Neuronal stem cell (in vitro differentiated cells): ENCODE measurements at regions not wholly inside any gene's neighbourhood (a gene's known extent, or its start where the extent isn't known, plus 50 kb on each side); places are given as distances from the start of the nearest gene placed in this dataset.
A peak's percentile ranks its signal among the peaks of the same experiment; 100 is the strongest.

ENCODE experiments used
- DNase-seq: peaks from one replicate; pipeline ENCODE4 v3.0.0-alpha.2; 2013; ENCODE audit warnings: low spot score
- H2AFZ ChIP-seq: one replicate; pipeline ENCODE4 v1.6.1; 2013; ENCODE audit warnings: mild to moderate bottlenecking, low read length, inconsistent platforms
- H2AK5ac ChIP-seq: 2 replicates; pipeline ENCODE4 v1.6.1; 2013; ENCODE audit warnings: low read depth, mild to moderate bottlenecking, inconsistent platforms, low read length, moderate library complexity, mixed read lengths
- H2BK120ac ChIP-seq: 2 replicates; pipeline ENCODE4 v1.6.1; 2013; ENCODE audit warnings: low read depth, mild to moderate bottlenecking, inconsistent platforms, low read length, moderate library complexity, mixed read lengths
- H2BK12ac ChIP-seq: one replicate; pipeline ENCODE4 v1.6.1; 2013; ENCODE audit warnings: low read length, inconsistent platforms
- H2BK15ac ChIP-seq: 2 replicates; pipeline ENCODE4 v1.6.1; 2013; ENCODE audit warnings: mild to moderate bottlenecking, low read length, inconsistent platforms, mixed read lengths
- H2BK5ac ChIP-seq: one replicate; pipeline ENCODE4 v1.6.1; 2013; ENCODE audit warnings: inconsistent platforms, mild to moderate bottlenecking, low read length, moderate library complexity
- H3K14ac ChIP-seq: one replicate; pipeline ENCODE4 v1.6.1; 2013; ENCODE audit warnings: low read length, inconsistent platforms
- H3K18ac ChIP-seq: 2 replicates; pipeline ENCODE4 v1.6.1; 2013; ENCODE audit warnings: low read length, inconsistent platforms
- H3K23ac ChIP-seq: 2 replicates; pipeline ENCODE4 v1.6.1; 2013; ENCODE audit warnings: low read depth, mild to moderate bottlenecking, mixed read lengths, low read length, inconsistent platforms; ENCODE audit not compliant: poor library complexity
- H3K27ac ChIP-seq: replicated peaks from 3 replicates; pipeline ENCODE4 v1.5.1; 2013; ENCODE audit warnings: low read length, inconsistent platforms
- H3K27me3 ChIP-seq, 3 experiments: 2 replicates each; pipeline ENCODE4 v1.6.1; 2013; ENCODE audit warnings: low read length in 3 of 3, mild to moderate bottlenecking in 2 of 3, inconsistent platforms in 1 of 3, low read depth in 1 of 3, mixed read lengths in 1 of 3, moderate library complexity in 1 of 3; ENCODE audit not compliant: control insufficient read depth in 3 of 3, insufficient read depth in 3 of 3
- H3K36me3 ChIP-seq, 2 donors: replicated peaks in 1 of 2; 2 replicates each; pipeline ENCODE4 v1.6.1; 2013; ENCODE audit warnings: low read length in 2 of 2; ENCODE audit not compliant: control insufficient read depth in 2 of 2, insufficient read depth in 2 of 2
- H3K4ac ChIP-seq: 2 replicates; pipeline ENCODE4 v1.6.1; 2013; ENCODE audit warnings: inconsistent platforms, mild to moderate bottlenecking, low read length, moderate library complexity
- H3K4me1 ChIP-seq, 2 donors: 1 replicate in 1 of 2; 2 replicates in 1 of 2; pipeline ENCODE4 v1.6.1; 2013; ENCODE audit warnings: low read length in 2 of 2, low read depth in 1 of 2; ENCODE audit not compliant: control insufficient read depth in 2 of 2, insufficient read depth in 1 of 2
- H3K4me2 ChIP-seq: one replicate; pipeline ENCODE4 v1.6.1; 2013; ENCODE audit warnings: mild to moderate bottlenecking, low read length, inconsistent platforms; ENCODE audit not compliant: insufficient read depth, poor library complexity, severe bottlenecking
- H3K4me3 ChIP-seq, 2 donors: 2 replicates each; pipeline ENCODE4 v1.5.1; 2013; ENCODE audit warnings: low read length in 2 of 2, mild to moderate bottlenecking in 2 of 2, inconsistent platforms in 1 of 2, moderate library complexity in 1 of 2
- H3K79me1 ChIP-seq: one replicate; pipeline ENCODE4 v1.6.1; 2013; ENCODE audit warnings: low read depth, mild to moderate bottlenecking, inconsistent platforms, low read length, moderate library complexity
- H3K9ac ChIP-seq: one replicate; pipeline ENCODE4 v1.6.1; 2013; ENCODE audit warnings: mild to moderate bottlenecking, low read depth, low read length, inconsistent platforms; ENCODE audit not compliant: poor library complexity
- H3K9me3 ChIP-seq, 2 donors: replicated peaks in 1 of 2; 2 replicates each; pipeline versions ENCODE3 to v1.6.1; 2013; ENCODE audit warnings: low read length in 2 of 2, mild to moderate bottlenecking in 2 of 2, inconsistent platforms in 1 of 2, low read depth in 1 of 2, mixed read lengths in 1 of 2, moderate library complexity in 1 of 2; ENCODE audit not compliant: control insufficient read depth in 2 of 2, insufficient read depth in 1 of 2
- H4K8ac ChIP-seq: one replicate; pipeline ENCODE4 v1.6.1; 2013; ENCODE audit warnings: low read depth, mild to moderate bottlenecking, inconsistent platforms, low read length, moderate library complexity
- H4K91ac ChIP-seq: one replicate; pipeline ENCODE4 v1.6.1; 2013; ENCODE audit warnings: low read length, low read depth, mild to moderate bottlenecking, inconsistent platforms; ENCODE audit not compliant: poor library complexity
- WGBS, 2 donors: extraction: QIAGEN DNeasy Blood & Tissue Kit; methylation state at CpG; one replicate each; pipeline ENCODE4 v1.1.7; 2013; ENCODE audit warnings: missing lambda C conversion rate in 2 of 2, mixed read lengths in 1 of 2; ENCODE audit not compliant: insufficient read length in 2 of 2, insufficient replicate concordance in 1 of 2; ENCODE audit errors: extremely low coverage in 2 of 2; 5-methylcytosine and 5-hydroxymethylcytosine counted together

- no peak overlapping the region for H3K4me3 ChIP-seq
- no peak overlapping the region for H2BK120ac ChIP-seq
- H3K18ac ChIP-seq: no peak overlapping the region
- no peaks in the 10 kb centered on the region for H3K36me3 ChIP-seq
- H3K79me1 ChIP-seq: no peaks in the 10 kb centered on the region
- no peaks in the 10 kb centered on the region for H3K27me3 ChIP-seq
- H3K14ac ChIP-seq: no peak overlapping the region
- WGBS, 2 donors: no CpG with 5 or more reads among the region's 5 CpGs
- H4K8ac ChIP-seq: no peak overlapping the region
- no peak overlapping the region for H2BK12ac ChIP-seq
- peaks cover 3 to 6% of the 10 kb centered on the region in 2 donors for H3K4me1 ChIP-seq
- no peak overlapping the region for H3K23ac ChIP-seq
- peaks cover 0 to 11% of the 10 kb centered on the region in 2 donors for H3K9me3 ChIP-seq
- no peak overlapping the region for H2AK5ac ChIP-seq
- H2BK15ac ChIP-seq: no peak overlapping the region
- no peak overlapping the region for H3K27ac ChIP-seq
- no peak overlapping the region for H3K4ac ChIP-seq
- H2BK5ac ChIP-seq: no peak overlapping the region
- H3K9ac ChIP-seq: no peak overlapping the region
- no peak overlapping the region for H2AFZ ChIP-seq
- H3K4me2 ChIP-seq: no peak overlapping the region
- H4K91ac ChIP-seq: no peak overlapping the region
- DNase-seq: no peak
Observed at GRCh38 chr10:85524001-85524666, 842.5 kb downstream of the GRID1 start.

GRCh38 chr10:85527616-85528317 lies 838.8 kb downstream of the GRID1 start:
- H4K8ac ChIP-seq: no peak overlapping the region
- peaks cover 0 to 14% of the 10 kb centered on the region in 2 donors for H3K9me3 ChIP-seq
- no peak overlapping the region for H3K14ac ChIP-seq
- no peak overlapping the region for H2BK12ac ChIP-seq
- H3K4me2 ChIP-seq: no peak overlapping the region
- no CpG with 5 or more reads among the region's 3 CpGs for WGBS, 2 donors
- H3K23ac ChIP-seq: no peak overlapping the region
- no peak overlapping the region for H2AK5ac ChIP-seq
- H2BK15ac ChIP-seq: no peak overlapping the region
- H2BK120ac ChIP-seq: no peak overlapping the region
- H2BK5ac ChIP-seq: no peak overlapping the region
- no peaks in the 10 kb centered on the region for H3K27me3 ChIP-seq
- H3K4me3 ChIP-seq: no peak overlapping the region
- peaks cover 3 to 8% of the 10 kb centered on the region in 2 donors for H3K4me1 ChIP-seq
- H3K9ac ChIP-seq: no peak overlapping the region
- no peak for DNase-seq
- peak overlapping the region; percentile 2 for H3K18ac ChIP-seq
- H2AFZ ChIP-seq: no peak overlapping the region
- no peaks in the 10 kb centered on the region for H3K36me3 ChIP-seq
- H3K4ac ChIP-seq: no peak overlapping the region
- no peak overlapping the region for H3K27ac ChIP-seq
- no peak overlapping the region for H4K91ac ChIP-seq
- H3K79me1 ChIP-seq: no peaks in the 10 kb centered on the region

GRCh38 chr10:85528318-85528652 lies 838.3 kb downstream of the GRID1 start:
- no peak overlapping the region for H3K9ac ChIP-seq
- no peak for DNase-seq
- peaks cover 3 to 8% of the 10 kb centered on the region in 2 donors for H3K4me1 ChIP-seq
- H2BK120ac ChIP-seq: no peak overlapping the region
- no peak overlapping the region for H2AFZ ChIP-seq
- no peak overlapping the region for H2AK5ac ChIP-seq
- H3K18ac ChIP-seq: no peak overlapping the region
- no peak overlapping the region for H3K4me3 ChIP-seq
- no peak overlapping the region for H2BK15ac ChIP-seq
- peaks cover 0 to 14% of the 10 kb centered on the region in 2 donors for H3K9me3 ChIP-seq
- H3K4me2 ChIP-seq: no peak overlapping the region
- no peak overlapping the region for H2BK12ac ChIP-seq
- no peak overlapping the region for H3K14ac ChIP-seq
- no peak overlapping the region for H4K91ac ChIP-seq
- H2BK5ac ChIP-seq: no peak overlapping the region
- H3K27ac ChIP-seq: no peak overlapping the region
- H3K36me3 ChIP-seq: no peaks in the 10 kb centered on the region
- no peak overlapping the region for H4K8ac ChIP-seq
- no peak overlapping the region for H3K4ac ChIP-seq
- H3K23ac ChIP-seq: no peak overlapping the region
- H3K79me1 ChIP-seq: no peaks in the 10 kb centered on the region
- no peaks in the 10 kb centered on the region for H3K27me3 ChIP-seq

- DNase-seq: no peak
- Histone ChIP-seq H3K18ac (no peak overlapping the region), H3K4me3 (no peak overlapping the region), H2AFZ (no peak overlapping the region), H3K27ac (no peak overlapping the region), H2BK12ac (no peak overlapping the region), H3K79me1 (no peaks in the 10 kb centered on the region), H4K91ac (no peak overlapping the region), H3K23ac (no peak overlapping the region), H3K14ac (no peak overlapping the region), H2BK5ac (no peak overlapping the region), H2BK15ac (no peak overlapping the region), H4K8ac (no peak overlapping the region), H3K4me2 (no peak overlapping the region), H3K9me3 (peaks cover 0 to 14% of the 10 kb centered on the region in 2 donors), H3K27me3 (no peaks in the 10 kb centered on the region), H2AK5ac (no peak overlapping the region), H3K36me3 (no peaks in the 10 kb centered on the region), H3K9ac (no peak overlapping the region), H2BK120ac (no peak overlapping the region), H3K4me1 (peaks cover 0 to 1% of the 10 kb centered on the region in 2 donors), H3K4ac (no peak overlapping the region)
- no CpG with 5 or more reads among the region's 3 CpGs for WGBS, 2 donors
Observed at GRCh38 chr10:85531706-85532105, 834.9 kb downstream of the GRID1 start.
